Motor neuron (in vitro differentiated cells): ENCODE measurements at regions not wholly inside any gene's neighbourhood (a gene's known extent, or its start where the extent isn't known, plus 50 kb on each side); places are given as distances from the start of the nearest gene placed in this dataset.

Experiments used
- ATAC-seq, 8 experiments: fragments of 200-7000 bp; cut with Tn5 transposase; replicated peaks in 6 of 8; 2 replicates each; pipeline ENCODE4 v1.8.0; 2021; ENCODE audit warnings: mild to moderate bottlenecking in 8 of 8, moderate library complexity in 8 of 8
- H3K27ac ChIP-seq, 2 donors: fragments of 250-450 bp; sonication (Bioruptor Pico); 2 replicates each; pipeline ENCODE4 v1.9.0; 2021; ENCODE audit warnings: antibody characterized with exemption in 2 of 2, mild to moderate bottlenecking in 2 of 2, moderate library complexity in 1 of 2
- H3K4me1 ChIP-seq, 2 donors: fragments of 250-450 bp; sonication (Bioruptor Pico); replicated peaks in 1 of 2; 2 replicates each; pipeline ENCODE4 v1.6.1; 2021; ENCODE audit warnings: antibody characterized with exemption in 2 of 2, mild to moderate bottlenecking in 2 of 2, moderate library complexity in 1 of 2
- H3K4me3 ChIP-seq, 5 donors: fragments of 250-450 bp; sonication (Bioruptor Pico); 2 replicates each; pipeline ENCODE4 v1.9.0; 2021; ENCODE audit warnings: antibody characterized with exemption in 5 of 5, mild to moderate bottlenecking in 5 of 5, moderate library complexity in 4 of 5
- whole genome bisulfite sequencing, 10 experiments: fragments of 450-650 bp; shearing (Covaris generic); methylation state at CpG; one replicate each; pipeline ENCODE4 v1.0.0; 2022; 5-methylcytosine and 5-hydroxymethylcytosine counted together
- in situ Hi-C, 9 experiments: fragments of 400-800 bp; cut with MboI; loops; one replicate each; pipeline ENCODE4 v1.15.0; 2021; ENCODE audit warnings: low sequenced_read_pairs in 9 of 9, low pct_unique_long_range_greater_than_20kb in 2 of 9; ENCODE audit not compliant: unreplicated experiment in 9 of 9

GRCh38 chr6:3517350-3517749, 60.5 kb upstream of the SLC22A23 start:
- ATAC-seq: no peak
- H3K4me3 ChIP-seq: no peak overlapping the region
- WGBS, 10 experiments: 0 to 100% (median 81%) methylated on average over 1 to 4 of the region's 6 CpGs; no CpG with 5 or more reads in 2 of the 10 experiments
- in situ Hi-C loops: no loop called here
- H3K4me1 ChIP-seq: peaks cover 0 to 10% of the 10 kb centered on the region in 2 donors
- H3K27ac ChIP-seq: no peak overlapping the region

DNA sequence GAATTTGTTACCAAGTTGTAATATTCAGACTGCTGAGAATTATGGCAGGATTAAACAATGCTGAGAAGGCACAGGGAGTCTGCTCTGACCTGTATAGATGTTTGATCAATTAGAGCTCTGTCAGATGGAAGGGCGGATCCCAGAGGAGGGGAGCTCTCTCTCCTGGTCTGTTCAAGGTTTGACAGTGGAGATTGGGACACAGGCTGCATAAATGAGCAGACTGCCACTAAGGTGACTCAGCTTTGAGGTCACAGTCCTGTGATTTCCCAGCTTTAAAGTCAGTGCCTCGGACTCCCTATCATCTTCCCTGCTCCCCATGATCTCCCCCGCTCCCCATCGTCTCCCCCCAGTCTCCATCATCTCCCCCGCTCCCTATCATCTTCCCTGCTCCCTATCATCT, 59.2 kb upstream of the SLC22A23 start:
- in situ Hi-C loops: no loop called here
- 60% methylated on average over 1 of the region's 5 CpGs; no CpG with 5 or more reads in 9 of the 10 experiments for WGBS, 10 experiments
- Histone ChIP-seq H3K4me3 (no peak overlapping the region), H3K4me1 (peaks cover 0 to 10% of the 10 kb centered on the region in 2 donors), H3K27ac (no peak overlapping the region)
- peak in 7 of 8 experiments; percentile 4 to 97 (median 94) for ATAC-seq

- 0 to 71% (median 40%) methylated on average over 1 of the region's 1 CpG; no CpG with 5 or more reads in 6 of the 10 experiments for WGBS, 10 experiments
- Histone ChIP-seq H3K4me3 (no peak overlapping the region), H3K27ac (no peak overlapping the region), H3K4me1 (peaks cover 0 to 10% of the 10 kb centered on the region in 2 donors)
- in situ Hi-C loops: no loop called here
- ATAC-seq: no peak
Observed at GRCh38 chr6:3515669-3516068, 58.8 kb upstream of the SLC22A23 start.

GRCh38 chr6:3513416-3513815, 56.6 kb upstream of the SLC22A23 start:
- in situ Hi-C loops: no loop called here
- Histone ChIP-seq H3K27ac (no peak overlapping the region), H3K4me3 (no peak overlapping the region), H3K4me1 (peaks cover 0 to 5% of the 10 kb centered on the region in 2 donors)
- no peak for ATAC-seq
- WGBS, 10 experiments: 20 to 100% (median 95%) methylated on average over 1 to 9 of the region's 9 CpGs; no CpG with 5 or more reads in 4 of the 10 experiments

GRCh38 chr6:3512832-3513231, 56.0 kb upstream of the SLC22A23 start:
- Histone ChIP-seq H3K4me1 (peaks cover 0 to 4% of the 10 kb centered on the region in 2 donors), H3K4me3 (no peak overlapping the region), H3K27ac (no peak overlapping the region)
- WGBS, 10 experiments: 52 to 97% (median 75%) methylated on average over 2 to 5 of the region's 5 CpGs; no CpG with 5 or more reads in 6 of the 10 experiments
- ATAC-seq: no peak
- in situ Hi-C loops: no loop called here

DNA sequence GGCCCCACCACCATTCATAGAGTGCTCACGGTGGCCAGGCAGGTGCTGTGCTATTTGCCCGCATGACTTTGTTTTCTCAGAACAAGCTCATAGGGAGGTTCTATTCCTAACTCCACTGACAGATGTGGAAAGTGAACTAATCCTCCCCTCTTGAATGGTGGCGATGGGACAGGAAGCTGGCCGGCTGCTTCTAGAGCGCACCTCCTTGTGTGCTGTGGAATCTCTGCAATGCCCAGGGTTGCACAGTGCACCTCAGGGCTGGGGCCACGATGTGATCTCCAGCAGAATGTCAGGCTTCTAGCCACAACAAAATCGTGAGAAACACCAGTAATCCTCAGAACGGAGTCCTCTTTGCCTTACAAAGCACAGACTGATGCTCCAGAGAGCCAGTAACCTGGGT, 53.8 kb upstream of the SLC22A23 start:
- in situ Hi-C loops: no loop called here
- ATAC-seq: no peak
- Histone ChIP-seq H3K4me3 (no peak overlapping the region), H3K4me1 (peaks cover 0 to 9% of the 10 kb centered on the region in 2 donors), H3K27ac (no peak overlapping the region)
- 55 to 100% (median 81%) methylated on average over 1 to 6 of the region's 8 CpGs; no CpG with 5 or more reads in 2 of the 10 experiments for WGBS, 10 experiments

GRCh38 chr6:3510178-3510577, 53.3 kb upstream of the SLC22A23 start:
- no peak for ATAC-seq
- 20 to 100% (median 79%) methylated on average over 1 of the region's 1 CpG; no CpG with 5 or more reads in 2 of the 10 experiments for WGBS, 10 experiments

GRCh38 chr6:3509336-3509735, 52.5 kb upstream of the SLC22A23 start:
- in situ Hi-C loops: no loop called here
- 20 to 100% (median 79%) methylated on average over 1 to 4 of the region's 4 CpGs; no CpG with 5 or more reads in 2 of the 10 experiments for WGBS, 10 experiments
- peak in 1 of 8 experiments; percentile 22 for ATAC-seq
- no peak overlapping the region for H3K27ac ChIP-seq
- peaks cover 0 to 15% of the 10 kb centered on the region in 2 donors for H3K4me1 ChIP-seq
- no peak overlapping the region for H3K4me3 ChIP-seq

More at GRCh38 chr6:3510178-3510577, 53.3 kb upstream of the SLC22A23 start:
- H3K27ac ChIP-seq: no peak overlapping the region
- peaks cover 0 to 14% of the 10 kb centered on the region in 2 donors for H3K4me1 ChIP-seq
- no peak overlapping the region for H3K4me3 ChIP-seq
- in situ Hi-C loops: no loop called here

DNA sequence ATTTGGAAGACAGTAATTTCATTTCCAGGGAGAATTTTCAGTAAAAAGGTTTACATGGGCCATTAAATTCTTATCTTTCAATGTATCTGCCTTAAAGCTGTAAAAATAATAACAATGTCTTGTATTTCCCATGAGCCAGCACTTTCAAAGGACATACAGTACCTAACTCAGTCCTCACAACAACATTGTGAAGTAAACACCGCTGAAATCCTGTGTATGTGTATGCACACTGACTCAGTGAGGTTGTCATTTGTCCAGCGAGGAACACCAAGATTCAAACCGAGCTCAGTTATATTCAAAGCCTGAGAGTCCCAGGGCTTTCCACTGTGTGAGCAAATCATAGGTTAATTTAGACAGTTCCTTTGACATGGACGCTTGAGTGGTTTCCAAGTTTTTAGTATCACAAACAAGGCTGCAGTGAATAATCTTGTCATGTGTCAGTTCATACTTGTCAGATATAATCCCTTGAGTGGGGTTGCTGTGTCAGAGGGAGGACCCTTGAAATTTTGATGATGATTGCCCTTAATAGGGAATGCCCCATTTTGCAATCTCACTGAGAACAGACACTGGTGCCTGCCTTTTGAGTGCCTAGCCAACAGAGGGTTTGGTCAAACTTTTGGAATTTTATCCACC, 50.0 kb upstream of the SLC22A23 start:
- Histone ChIP-seq H3K4me3 (no peak overlapping the region), H3K27ac (no peak overlapping the region), H3K4me1 (peaks cover 6 to 24% of the 10 kb centered on the region in 2 donors)
- 57 to 100% (median 89%) methylated on average over 1 to 4 of the region's 4 CpGs; no CpG with 5 or more reads in 1 of the 10 experiments for WGBS, 10 experiments
- in situ Hi-C loops: no loop called here
- ATAC-seq: no peak
